HEK293 (cell line): ENCODE measurements at regions not wholly inside any gene's neighbourhood (a gene's known extent, or its start where the extent isn't known, plus 50 kb on each side); places are given as distances from the start of the nearest gene placed in this dataset.

Experiments used
- CTCF ChIA-PET: fragments of 350-600 bp; formaldehyde crosslinking; extraction: SDS; loops from one replicate; lab custom pipeline; 2021; ENCODE audit warnings: antibody characterized with exemption; lab: Yijun Ruan, JAX
- POLR2A ChIA-PET: fragments of 300-600 bp; formaldehyde crosslinking; extraction: SDS; loops from one replicate; lab custom pipeline; 2020; ENCODE audit warnings: antibody characterized with exemption, inconsistent platforms; lab: Yijun Ruan, JAX
- H3K27ac ChIP-seq: fragments of 200-500 bp; sonication (Bioruptor generic); 2 replicates; pipeline ENCODE4 v1.5.1; 2014; ENCODE audit warnings: low read depth, low read length, control low read depth, inconsistent platforms; ENCODE audit errors: extremely low read depth
- H3K36me3 ChIP-seq, 2 experiments: fragments of 200-500 bp in 1 of 2; sonication (Bioruptor generic) in 1 of 2; 1 replicate in 1 of 2; 2 replicates in 1 of 2; pipeline ENCODE4 v1.5.1; 2014 to 2017; ENCODE audit warnings: inconsistent platforms in 2 of 2, low read length in 2 of 2; ENCODE audit not compliant: control insufficient read depth in 2 of 2, insufficient read depth in 1 of 2
- H3K4me1 ChIP-seq: fragments of 200-500 bp; sonication (Bioruptor generic); 2 replicates; pipeline ENCODE4 v1.5.1; 2014; ENCODE audit warnings: mild to moderate bottlenecking, low read length, inconsistent platforms; ENCODE audit not compliant: control insufficient read depth, insufficient read depth
- H3K4me3 ChIP-seq: 2 replicates; pipeline ENCODE4 v1.5.1; 2011; ENCODE audit warnings: low read depth, mild to moderate bottlenecking, control low read depth, low read length, moderate library complexity
- H3K9me3 ChIP-seq: fragments of 200-500 bp; sonication (Bioruptor generic); 2 replicates; pipeline ENCODE4 v1.5.1; 2014; ENCODE audit warnings: low read depth, low read length, inconsistent platforms; ENCODE audit not compliant: control insufficient read depth, insufficient read depth
- KLF7 ChIP-seq: fragments of 450-650 bp; formaldehyde crosslinking; IDR thresholded peaks from 2 replicates; pipeline ENCODE4 v1.5.1; 2016; ENCODE audit warnings: missing biosample characterization, missing genetic modification characterization, borderline replicate concordance
- KLF8 ChIP-seq: fragments of 450-650 bp; formaldehyde crosslinking; IDR thresholded peaks from 2 replicates; pipeline ENCODE4 v1.5.1; 2016; ENCODE audit warnings: missing biosample characterization, missing genetic modification characterization
- MYNN ChIP-seq: fragments of 450-650 bp; formaldehyde crosslinking; IDR thresholded peaks from 2 replicates; pipeline ENCODE4 v1.5.1; 2016; ENCODE audit warnings: missing biosample characterization, missing genetic modification characterization, borderline replicate concordance
- OSR2 ChIP-seq: fragments of 450-650 bp; formaldehyde crosslinking; IDR thresholded peaks from 2 replicates; pipeline ENCODE4 v1.5.1; 2016; ENCODE audit warnings: missing biosample characterization, missing genetic modification characterization
- SETDB1 ChIP-seq: IDR thresholded peaks from one replicate; pipeline ENCODE4 v1.6.1; 2017; ENCODE audit warnings: mild to moderate bottlenecking, low read length, moderate library complexity, mixed read lengths; ENCODE audit not compliant: insufficient read length
- TRIM28 ChIP-seq: IDR thresholded peaks from 2 replicates; pipeline ENCODE4 v1.6.1; 2011; ENCODE audit warnings: low read length, control low read depth, borderline replicate concordance
- WT1 ChIP-seq: fragments of 450-650 bp; formaldehyde crosslinking; IDR thresholded peaks from 2 replicates; pipeline ENCODE4 v1.5.1; 2016; ENCODE audit warnings: missing biosample characterization, missing genetic modification characterization
- ZBTB1 ChIP-seq: fragments of 450-650 bp; formaldehyde crosslinking; IDR thresholded peaks from 2 replicates; pipeline ENCODE4 v1.5.1; 2016; ENCODE audit warnings: missing biosample characterization, missing genetic modification characterization
- ZNF169 ChIP-seq: fragments of 450-650 bp; formaldehyde crosslinking; IDR thresholded peaks from 2 replicates; pipeline ENCODE4 v1.5.1; 2016; ENCODE audit warnings: missing biosample characterization, missing genetic modification characterization
- ZNF2 ChIP-seq: fragments of 450-650 bp; formaldehyde crosslinking; IDR thresholded peaks from 2 replicates; pipeline ENCODE4 v1.5.1; 2016; ENCODE audit warnings: missing biosample characterization, missing genetic modification characterization
- ZNF23 ChIP-seq: fragments of 450-650 bp; formaldehyde crosslinking; IDR thresholded peaks from 2 replicates; pipeline ENCODE4 v1.5.1; 2016; ENCODE audit warnings: missing biosample characterization, missing genetic modification characterization, borderline replicate concordance
- ZNF416 ChIP-seq: fragments of 450-650 bp; formaldehyde crosslinking; IDR thresholded peaks from 2 replicates; pipeline ENCODE4 v1.5.1; 2016; ENCODE audit warnings: missing biosample characterization, missing genetic modification characterization
- ZNF521 ChIP-seq: fragments of 450-650 bp; formaldehyde crosslinking; IDR thresholded peaks from 2 replicates; pipeline ENCODE4 v1.5.1; 2017; ENCODE audit warnings: missing biosample characterization, mild to moderate bottlenecking, missing genetic modification characterization
- ZNF629 ChIP-seq: fragments of 450-650 bp; formaldehyde crosslinking; IDR thresholded peaks from 2 replicates; pipeline ENCODE4 v1.5.1; 2017; ENCODE audit warnings: missing biosample characterization, missing genetic modification characterization
- ZNF843 ChIP-seq: fragments of 450-650 bp; formaldehyde crosslinking; IDR thresholded peaks from 2 replicates; pipeline ENCODE4 v1.5.1; 2016; ENCODE audit warnings: missing biosample characterization, missing genetic modification characterization
- TF ChIP-seq, protein P1 (sequence below): fragments of 450-650 bp; formaldehyde crosslinking; IDR thresholded peaks from 2 replicates; pipeline ENCODE4 v1.5.1; 2016; ENCODE audit warnings: missing biosample characterization, missing genetic modification characterization
- TF ChIP-seq, protein P2 (sequence below): fragments of 450-650 bp; formaldehyde crosslinking; IDR thresholded peaks from 2 replicates; pipeline ENCODE4 v1.5.1; 2016; ENCODE audit warnings: missing biosample characterization, missing genetic modification characterization
- TF ChIP-seq, protein P3 (sequence below): fragments of 450-650 bp; formaldehyde crosslinking; IDR thresholded peaks from 2 replicates; pipeline ENCODE4 v1.5.1; 2016; ENCODE audit warnings: missing biosample characterization, missing genetic modification characterization
- TF ChIP-seq, protein P4 (sequence below): fragments of 450-650 bp; formaldehyde crosslinking; IDR thresholded peaks from 2 replicates; pipeline ENCODE4 v1.5.1; 2016; ENCODE audit warnings: missing biosample characterization, missing genetic modification characterization

DNA sequence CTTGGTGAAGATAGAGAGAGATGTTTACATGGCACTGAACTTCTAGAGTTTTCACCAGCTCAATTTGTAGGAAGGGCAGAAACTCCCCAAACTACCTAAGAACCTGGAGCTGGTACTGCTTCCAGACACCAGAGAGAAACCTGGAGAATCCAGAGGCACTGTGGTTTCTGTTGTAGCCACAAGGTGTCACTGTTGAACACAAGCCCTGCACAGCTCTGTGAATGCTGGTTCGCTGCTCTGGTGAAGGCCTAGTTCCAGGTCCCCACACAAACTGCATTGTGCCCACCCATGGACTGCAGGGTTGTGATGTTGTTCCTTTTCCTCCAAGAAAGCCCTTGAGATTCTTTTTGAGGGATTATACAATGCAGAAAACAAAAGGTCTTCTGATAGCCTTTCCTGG is 150.5 kb upstream of the HS6ST1 start:
- no peak overlapping the region for H3K27ac ChIP-seq
- peak; percentile 86; the same call in 1 of the 2 replicates for TF ChIP-seq TRIM28
- TF ChIP-seq, protein P1, sequence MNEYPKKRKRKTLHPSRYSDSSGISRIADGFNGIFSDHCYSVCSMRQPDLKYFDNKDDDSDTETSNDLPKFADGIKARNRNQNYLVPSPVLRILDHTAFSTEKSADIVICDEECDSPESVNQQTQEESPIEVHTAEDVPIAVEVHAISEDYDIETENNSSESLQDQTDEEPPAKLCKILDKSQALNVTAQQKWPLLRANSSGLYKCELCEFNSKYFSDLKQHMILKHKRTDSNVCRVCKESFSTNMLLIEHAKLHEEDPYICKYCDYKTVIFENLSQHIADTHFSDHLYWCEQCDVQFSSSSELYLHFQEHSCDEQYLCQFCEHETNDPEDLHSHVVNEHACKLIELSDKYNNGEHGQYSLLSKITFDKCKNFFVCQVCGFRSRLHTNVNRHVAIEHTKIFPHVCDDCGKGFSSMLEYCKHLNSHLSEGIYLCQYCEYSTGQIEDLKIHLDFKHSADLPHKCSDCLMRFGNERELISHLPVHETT = no peak
- no peak for TF ChIP-seq ZNF23 (tag by site-specific recombination)
- TF ChIP-seq, protein P2, sequence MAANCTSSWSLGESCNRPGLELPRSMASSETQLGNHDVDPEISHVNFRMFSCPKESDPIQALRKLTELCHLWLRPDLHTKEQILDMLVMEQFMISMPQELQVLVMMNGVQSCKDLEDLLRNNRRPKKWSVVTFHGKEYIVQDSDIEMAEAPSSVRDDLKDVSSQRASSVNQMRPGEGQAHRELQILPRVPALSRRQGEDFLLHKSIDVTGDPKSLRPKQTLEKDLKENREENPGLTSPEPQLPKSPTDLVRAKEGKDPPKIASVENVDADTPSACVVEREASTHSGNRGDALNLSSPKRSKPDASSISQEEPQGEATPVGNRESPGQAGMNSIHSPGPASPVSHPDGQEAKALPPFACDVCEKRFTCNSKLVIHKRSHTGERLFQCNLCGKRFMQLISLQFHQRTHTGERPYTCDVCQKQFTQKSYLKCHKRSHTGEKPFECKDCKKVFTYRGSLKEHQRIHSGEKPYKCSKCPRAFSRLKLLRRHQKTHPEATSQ (tag by site-specific recombination) = no peak
- TF ChIP-seq, protein P3, sequence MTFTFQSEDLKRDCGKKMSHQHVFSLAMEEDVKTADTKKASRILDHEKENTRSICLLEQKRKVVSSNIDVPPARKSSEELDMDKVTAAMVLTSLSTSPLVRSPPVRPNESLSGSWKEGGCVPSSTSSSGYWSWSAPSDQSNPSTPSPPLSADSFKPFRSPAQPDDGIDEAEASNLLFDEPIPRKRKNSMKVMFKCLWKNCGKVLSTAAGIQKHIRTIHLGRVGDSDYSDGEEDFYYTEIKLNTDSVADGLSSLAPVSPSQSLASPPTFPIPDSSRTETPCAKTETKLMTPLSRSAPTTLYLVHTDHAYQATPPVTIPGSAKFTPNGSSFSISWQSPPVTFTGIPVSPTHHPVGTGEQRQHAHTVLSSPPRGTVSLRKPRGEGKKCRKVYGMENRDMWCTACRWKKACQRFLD (tag by site-specific recombination) = no peak
- peak; percentile 97 for TF ChIP-seq SETDB1
- TF ChIP-seq KLF8 (tag by site-specific recombination) = no peak
- no peak for TF ChIP-seq KLF7 (tag by site-specific recombination)
- no peak for TF ChIP-seq ZNF169 (tag by site-specific recombination)
- TF ChIP-seq MYNN (tag by site-specific recombination) = no peak
- peak; percentile 99 for TF ChIP-seq ZNF2
- no peak for TF ChIP-seq OSR2 (tag by site-specific recombination)
- TF ChIP-seq ZNF521 (tag by site-specific recombination) = no peak
- H3K36me3 ChIP-seq = no peaks in the 10 kb centered on the region
- CTCF ChIA-PET = interaction anchor here (0.7 to 2.4 kb wide), 5 partner anchors 10 to 674 kb away, joined by 3 to 7 read pairs (median 3); no protein-coding TSS in a partner anchor
- no peak overlapping the region for H3K4me3 ChIP-seq
- no peaks in the 10 kb centered on the region; the same call in 1 of the 2 replicates for H3K9me3 ChIP-seq
- H3K4me1 ChIP-seq = no peaks in the 10 kb centered on the region
- POLR2A ChIA-PET = no interaction called here

DNA sequence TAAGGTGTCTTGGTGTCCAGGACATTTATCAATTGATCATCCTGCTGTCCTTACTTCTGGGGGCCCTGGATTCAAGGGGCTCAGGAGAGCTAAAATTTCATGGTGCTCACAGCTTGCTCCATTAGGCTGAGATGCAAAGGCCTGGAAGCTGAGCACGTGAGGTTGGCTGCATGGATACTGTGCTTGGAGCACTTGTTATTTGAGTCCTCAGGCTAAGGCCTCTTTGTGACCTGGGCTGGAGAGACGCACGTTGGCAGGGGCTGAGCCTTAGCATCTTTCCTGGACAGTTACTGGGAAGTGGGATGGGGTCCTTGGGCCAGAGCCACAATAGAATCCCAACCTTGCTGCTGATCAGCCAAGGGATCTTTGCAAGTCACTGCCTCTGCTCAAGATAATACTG is 151.2 kb upstream of the HS6ST1 start:
- H3K36me3 ChIP-seq = no peaks in the 10 kb centered on the region
- no peak overlapping the region for H3K4me3 ChIP-seq
- H3K4me1 ChIP-seq = no peaks in the 10 kb centered on the region
- CTCF ChIA-PET = interaction anchor here (2.4 kb wide), 1 partner anchor 10 kb away, joined by 7 read pairs; no protein-coding TSS in a partner anchor
- TF ChIP-seq ZNF629 (tag by site-specific recombination) = no peak
- TF ChIP-seq, protein P4, sequence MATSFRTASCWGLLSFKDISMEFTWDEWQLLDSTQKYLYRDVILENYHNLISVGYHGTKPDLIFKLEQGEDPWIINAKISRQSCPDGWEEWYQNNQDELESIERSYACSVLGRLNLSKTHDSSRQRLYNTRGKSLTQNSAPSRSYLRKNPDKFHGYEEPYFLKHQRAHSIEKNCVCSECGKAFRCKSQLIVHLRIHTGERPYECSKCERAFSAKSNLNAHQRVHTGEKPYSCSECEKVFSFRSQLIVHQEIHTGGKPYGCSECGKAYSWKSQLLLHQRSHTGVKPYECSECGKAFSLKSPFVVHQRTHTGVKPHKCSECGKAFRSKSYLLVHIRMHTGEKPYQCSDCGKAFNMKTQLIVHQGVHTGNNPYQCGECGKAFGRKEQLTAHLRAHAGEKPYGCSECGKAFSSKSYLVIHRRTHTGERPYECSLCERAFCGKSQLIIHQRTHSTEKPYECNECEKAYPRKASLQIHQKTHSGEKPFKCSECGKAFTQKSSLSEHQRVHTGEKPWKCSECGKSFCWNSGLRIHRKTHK (tag by site-specific recombination) = no peak
- TF ChIP-seq ZNF416 (tag by site-specific recombination) = no peak
- no peak for TF ChIP-seq ZBTB1 (tag by site-specific recombination)
- TF ChIP-seq ZNF843 = no peak
- no peak for TF ChIP-seq WT1 (tag by site-specific recombination)
- TF ChIP-seq, all 188 proteins: peak for 0
- H3K9me3 ChIP-seq = no peaks in the 10 kb centered on the region; the same call in 1 of the 2 replicates
- POLR2A ChIA-PET = no interaction called here
- no peak overlapping the region for H3K27ac ChIP-seq
